GM18526 (cell line): ENCODE measurements at regions not wholly inside any gene's neighbourhood (a gene's known extent, or its start where the extent isn't known, plus 50 kb on each side); places are given as distances from the start of the nearest gene placed in this dataset.

Experiments
- POLR2A ChIP-seq: IDR thresholded peaks from 3 replicates; pipeline ENCODE4 v1.6.1; 2011; ENCODE audit not compliant: insufficient read length; ENCODE audit errors: extremely low read depth

GRCh38 chr10:78800535-78801320 lies 268.0 kb upstream of the ZMIZ1 start:
- no peak for TF ChIP-seq POLR2A

DNA sequence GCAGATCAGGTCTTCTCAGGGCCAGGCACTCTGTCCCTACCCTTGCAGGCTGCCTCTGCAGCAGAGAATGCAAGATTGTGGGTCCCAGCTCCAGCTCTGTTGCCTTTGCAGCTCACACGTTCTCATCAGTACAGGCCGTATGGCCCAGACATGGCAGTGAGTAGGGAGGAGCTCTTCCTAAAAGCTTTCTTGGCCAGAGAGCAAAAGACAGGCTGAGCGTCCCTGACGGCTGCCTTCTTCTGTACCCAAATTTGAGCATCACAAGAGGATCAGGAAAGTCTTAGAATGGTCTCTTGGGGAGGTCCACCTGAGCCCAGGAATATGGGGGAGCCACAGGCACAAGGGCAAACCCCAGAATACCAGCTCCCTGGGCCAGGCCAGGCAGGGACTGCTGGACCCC lies 266.3 kb upstream of the ZMIZ1 start:
- no peak for TF ChIP-seq POLR2A

GRCh38 chr10:78802866-78803265 lies 265.9 kb upstream of the ZMIZ1 start:
- no peak for TF ChIP-seq POLR2A

DNA sequence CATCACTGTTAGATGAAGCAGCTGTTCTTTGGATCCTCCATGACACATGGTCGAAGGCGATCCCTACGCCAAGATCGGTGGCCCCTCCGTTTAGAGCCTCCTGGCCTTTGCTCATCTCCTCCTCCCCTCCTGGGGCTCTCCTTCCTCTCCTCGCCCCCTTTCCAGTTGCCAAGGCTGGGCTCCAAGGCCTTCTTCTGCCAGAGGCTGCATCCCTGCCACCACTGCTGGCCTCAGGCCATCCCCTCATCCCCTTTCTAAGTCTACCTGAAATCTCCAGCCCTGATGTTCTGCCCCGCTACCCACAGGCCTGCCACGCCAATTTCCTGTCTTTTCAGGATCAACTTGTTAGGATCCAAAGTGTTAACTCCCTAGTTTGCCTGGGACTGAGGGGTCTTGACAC lies 265.1 kb upstream of the ZMIZ1 start:
- TF ChIP-seq POLR2A, result no peak

- TF ChIP-seq POLR2A, result no peak
These were observed 264.2 kb upstream of the ZMIZ1 start for GRCh38 chr10:78804411-78805032.

DNA sequence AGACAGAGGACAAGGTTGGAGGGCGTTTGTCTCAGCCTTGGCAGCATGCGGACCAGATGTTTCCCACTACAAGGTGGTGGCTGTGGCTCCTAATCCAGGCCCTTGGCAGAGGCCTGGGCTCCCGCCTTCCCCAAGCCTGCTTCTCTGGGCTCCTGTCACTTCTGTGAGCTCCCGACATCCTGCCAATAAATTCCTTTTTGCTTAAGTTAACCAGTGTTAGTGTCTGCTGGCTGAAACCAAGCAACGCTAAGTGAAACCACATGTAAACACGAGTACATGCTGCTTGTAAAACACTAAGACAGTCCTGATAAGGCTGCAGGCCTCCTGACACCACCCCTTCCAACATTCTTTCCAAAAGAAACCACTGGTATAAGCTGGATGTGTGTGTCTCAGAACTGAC lies 263.6 kb upstream of the ZMIZ1 start:
- no peak for TF ChIP-seq POLR2A

DNA sequence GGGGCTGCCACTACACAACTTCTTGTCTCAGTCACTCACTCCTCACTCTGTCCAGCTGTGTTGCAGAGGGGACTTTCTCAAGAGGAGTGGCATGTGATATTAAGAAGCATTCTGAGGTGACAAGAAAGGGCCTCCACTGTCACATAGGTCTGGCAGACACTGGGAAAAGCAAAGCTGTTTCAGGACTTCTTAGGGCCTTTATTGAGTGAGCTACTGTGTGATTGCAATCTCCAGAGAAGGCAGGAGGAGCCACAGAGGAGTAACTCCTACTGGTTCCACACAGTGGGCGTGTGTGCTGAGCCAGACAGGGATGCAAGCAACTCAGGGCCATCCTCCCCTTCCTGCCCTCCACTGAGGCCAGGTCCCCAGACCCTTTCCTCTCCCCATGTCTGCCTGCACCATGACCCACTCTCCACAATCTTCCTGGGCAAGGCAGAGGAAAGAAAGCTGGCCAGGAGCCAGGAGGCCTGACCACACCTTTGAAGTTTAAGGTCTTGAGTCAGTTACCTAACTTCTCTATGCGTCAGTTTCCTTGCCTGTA lies 262.0 kb upstream of the ZMIZ1 start:
- no peak for TF ChIP-seq POLR2A

DNA sequence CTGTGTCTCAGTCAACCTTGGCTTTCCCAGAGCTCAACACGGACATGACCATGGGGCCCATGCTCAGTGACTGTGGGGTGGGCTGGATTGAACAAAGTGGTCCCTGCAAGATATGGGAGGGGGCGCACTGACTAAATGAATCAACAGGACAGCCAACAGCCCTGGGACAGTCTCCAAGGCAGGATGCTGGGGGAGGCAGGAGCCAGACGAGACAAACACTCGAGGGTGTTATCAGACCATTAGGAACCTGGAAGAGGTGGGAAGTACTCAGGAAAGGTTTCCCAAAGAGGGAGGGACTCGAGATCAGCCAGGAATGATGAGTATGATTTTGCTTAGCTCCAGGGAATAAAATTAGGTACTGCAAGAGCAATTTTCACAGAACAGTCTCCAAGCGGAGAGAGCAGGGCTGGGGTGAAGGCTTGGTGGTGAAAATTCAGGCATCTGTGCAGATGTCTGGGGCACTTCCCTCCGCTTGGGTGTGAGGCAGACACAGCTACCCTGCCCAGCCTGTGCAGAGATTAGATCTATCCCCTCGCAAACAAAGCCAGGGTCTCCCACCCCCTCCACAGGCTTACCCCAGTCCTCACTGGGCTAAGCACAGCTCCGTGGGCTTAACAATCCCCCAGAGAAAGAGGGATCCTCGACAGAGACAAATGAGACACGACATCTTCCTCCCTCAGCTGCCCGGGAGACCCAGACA lies 261.1 kb upstream of the ZMIZ1 start:
- no peak for TF ChIP-seq POLR2A

DNA sequence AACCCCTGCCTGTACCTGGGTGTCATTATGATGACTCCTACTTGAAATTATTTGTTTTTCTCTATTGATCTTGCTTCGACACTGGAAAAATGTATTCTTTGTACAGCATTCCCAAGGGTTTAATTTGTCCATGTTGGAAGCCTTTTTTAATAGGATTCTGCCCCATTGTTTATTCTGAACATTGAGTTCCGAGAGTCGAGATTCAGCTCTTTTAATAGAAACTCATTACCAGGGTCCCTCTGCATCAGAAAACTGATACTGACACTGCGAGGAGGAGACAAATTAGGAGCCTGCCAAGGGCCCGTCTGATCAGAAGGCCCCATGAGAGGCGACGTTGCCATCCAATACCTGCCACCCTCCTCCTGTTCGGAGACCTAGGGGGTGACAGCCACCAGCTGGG lies 260.5 kb upstream of the ZMIZ1 start:
- TF ChIP-seq POLR2A, result no peak

DNA sequence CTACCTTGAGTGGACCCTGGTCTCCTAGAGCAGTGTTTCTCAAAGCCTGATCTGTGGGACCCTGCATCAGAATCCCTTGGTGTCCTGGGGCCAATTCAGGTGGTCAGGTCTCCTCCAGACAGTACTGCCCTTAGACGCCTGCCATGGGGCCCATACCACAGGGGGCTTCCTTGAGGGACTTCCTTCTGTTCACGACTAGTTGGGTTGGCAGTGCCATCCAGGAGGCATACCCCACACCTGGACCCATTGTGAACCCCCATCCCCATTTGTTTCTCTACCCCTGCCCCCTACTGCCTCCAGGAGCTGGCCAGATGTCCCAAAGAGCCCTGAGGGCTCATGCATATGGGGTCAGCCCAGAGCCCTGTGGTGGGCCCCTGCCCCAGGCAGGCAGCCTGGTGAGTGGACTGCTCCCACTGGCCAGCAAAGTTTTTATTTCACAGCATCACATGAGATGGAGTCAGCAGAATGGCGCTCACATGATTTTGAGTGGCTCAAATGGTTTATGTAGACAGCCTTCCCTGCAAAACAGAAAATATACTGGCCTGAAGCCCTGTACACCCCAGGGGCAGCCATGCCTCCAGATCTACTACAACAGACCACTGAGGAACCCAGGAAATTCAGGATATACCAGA lies 259.9 kb upstream of the ZMIZ1 start:
- TF ChIP-seq POLR2A, result no peak

- TF ChIP-seq POLR2A, result no peak
These were observed 257.6 kb upstream of the ZMIZ1 start for GRCh38 chr10:78811174-78811573.

- no peak for TF ChIP-seq POLR2A
These were observed 256.0 kb upstream of the ZMIZ1 start for GRCh38 chr10:78812571-78813318.

GRCh38 chr10:78813526-78813925 lies 255.2 kb upstream of the ZMIZ1 start:
- no peak for TF ChIP-seq POLR2A

DNA sequence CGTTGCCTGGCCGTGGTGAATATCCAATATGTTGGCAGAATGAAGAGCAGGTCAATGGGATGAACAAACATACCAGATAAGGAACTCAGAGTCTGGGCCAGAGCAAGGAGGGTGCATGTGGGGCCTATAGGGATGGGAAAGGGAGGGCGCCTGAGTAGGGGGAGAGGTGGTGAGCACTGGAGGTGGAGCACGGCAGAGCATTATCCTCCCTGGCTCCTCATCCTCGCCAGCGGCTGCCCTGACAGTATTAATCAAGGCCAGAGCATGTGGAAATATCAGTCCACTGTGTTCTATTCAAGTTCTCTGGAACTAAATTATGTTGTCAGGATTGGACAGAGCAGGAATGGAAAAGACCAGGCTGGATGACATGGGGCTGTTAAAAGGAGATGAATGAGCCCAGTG lies 254.8 kb upstream of the ZMIZ1 start:
- TF ChIP-seq POLR2A, result no peak

- no peak for TF ChIP-seq POLR2A
These were observed 254.4 kb upstream of the ZMIZ1 start for GRCh38 chr10:78814407-78814806.

DNA sequence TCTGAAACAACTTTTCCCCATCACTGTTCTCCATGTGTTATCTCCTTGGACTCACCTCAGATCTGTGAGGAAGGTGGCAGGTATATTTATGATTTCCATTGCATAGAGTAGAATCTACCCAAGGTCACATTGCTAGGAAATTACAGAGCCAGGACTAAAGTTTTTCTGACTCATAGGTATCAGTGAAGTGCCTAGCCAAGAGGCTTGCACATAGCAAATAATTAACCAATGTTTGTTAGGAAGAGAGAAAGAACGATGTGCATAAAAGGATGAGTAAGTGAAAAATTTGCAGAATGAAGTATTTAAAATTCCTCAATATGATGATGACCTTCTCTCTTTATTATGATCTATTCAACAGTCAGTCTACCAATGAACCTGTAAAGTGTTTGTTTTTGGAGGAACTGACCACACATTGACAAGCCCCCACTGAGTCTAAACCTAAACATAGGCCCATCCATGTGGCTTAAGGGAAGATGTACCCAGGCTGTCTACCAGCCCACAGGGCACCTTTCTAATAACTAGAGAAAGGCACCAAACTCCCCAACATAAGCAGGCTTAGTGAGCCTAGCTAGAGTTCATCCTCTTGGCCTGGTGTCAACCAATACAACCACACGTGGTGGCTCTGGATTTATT lies 252.9 kb upstream of the ZMIZ1 start:
- TF ChIP-seq POLR2A, result no peak
